HEK293 (cell line): ENCODE measurements at regions not wholly inside any gene's neighbourhood (a gene's known extent, or its start where the extent isn't known, plus 50 kb on each side); places are given as distances from the start of the nearest gene placed in this dataset.

ENCODE experiments used
- CTCF ChIA-PET: fragments of 350-600 bp; formaldehyde crosslinking; extraction: SDS; loops from one replicate; lab custom pipeline; 2021; ENCODE audit warnings: antibody characterized with exemption; lab: Yijun Ruan, JAX
- POLR2A ChIA-PET: fragments of 300-600 bp; formaldehyde crosslinking; extraction: SDS; loops from one replicate; lab custom pipeline; 2020; ENCODE audit warnings: antibody characterized with exemption, inconsistent platforms; lab: Yijun Ruan, JAX
- H3K27ac ChIP-seq: fragments of 200-500 bp; sonication (Bioruptor generic); 2 replicates; pipeline ENCODE4 v1.5.1; 2014; ENCODE audit warnings: low read depth, low read length, control low read depth, inconsistent platforms; ENCODE audit errors: extremely low read depth
- H3K36me3 ChIP-seq, 2 experiments: fragments of 200-500 bp in 1 of 2; sonication (Bioruptor generic) in 1 of 2; 1 replicate in 1 of 2; 2 replicates in 1 of 2; pipeline ENCODE4 v1.5.1; 2014 to 2017; ENCODE audit warnings: inconsistent platforms in 2 of 2, low read length in 2 of 2; ENCODE audit not compliant: control insufficient read depth in 2 of 2, insufficient read depth in 1 of 2
- H3K4me1 ChIP-seq: fragments of 200-500 bp; sonication (Bioruptor generic); 2 replicates; pipeline ENCODE4 v1.5.1; 2014; ENCODE audit warnings: mild to moderate bottlenecking, low read length, inconsistent platforms; ENCODE audit not compliant: control insufficient read depth, insufficient read depth
- H3K4me3 ChIP-seq: 2 replicates; pipeline ENCODE4 v1.5.1; 2011; ENCODE audit warnings: low read depth, mild to moderate bottlenecking, control low read depth, low read length, moderate library complexity
- H3K9me3 ChIP-seq: fragments of 200-500 bp; sonication (Bioruptor generic); 2 replicates; pipeline ENCODE4 v1.5.1; 2014; ENCODE audit warnings: low read depth, low read length, inconsistent platforms; ENCODE audit not compliant: control insufficient read depth, insufficient read depth
- KLF7 ChIP-seq: fragments of 450-650 bp; formaldehyde crosslinking; IDR thresholded peaks from 2 replicates; pipeline ENCODE4 v1.5.1; 2016; ENCODE audit warnings: missing biosample characterization, missing genetic modification characterization, borderline replicate concordance
- MZF1 ChIP-seq: fragments of 450-650 bp; formaldehyde crosslinking; IDR thresholded peaks from 2 replicates; pipeline ENCODE4 v1.5.1; 2017; ENCODE audit warnings: missing biosample characterization, missing genetic modification characterization, borderline replicate concordance
- OVOL3 ChIP-seq: fragments of 450-650 bp; formaldehyde crosslinking; IDR thresholded peaks from 2 replicates; pipeline ENCODE4 v1.5.1; 2016; ENCODE audit warnings: missing biosample characterization, missing genetic modification characterization
- SETDB1 ChIP-seq: IDR thresholded peaks from one replicate; pipeline ENCODE4 v1.6.1; 2017; ENCODE audit warnings: mild to moderate bottlenecking, low read length, moderate library complexity, mixed read lengths; ENCODE audit not compliant: insufficient read length
- TCF7L2 ChIP-seq: IDR thresholded peaks from 2 replicates; pipeline ENCODE4 v1.6.1; 2011; ENCODE audit warnings: low read depth, mild to moderate bottlenecking, inconsistent platforms, low read length, moderate library complexity, borderline replicate concordance
- ZFP41 ChIP-seq: fragments of 450-650 bp; formaldehyde crosslinking; IDR thresholded peaks from 2 replicates; pipeline ENCODE4 v1.5.1; 2016; ENCODE audit warnings: missing biosample characterization, missing genetic modification characterization, borderline replicate concordance
- ZNF140 ChIP-seq: fragments of 450-650 bp; formaldehyde crosslinking; IDR thresholded peaks from 2 replicates; pipeline ENCODE4 v1.5.1; 2016; ENCODE audit warnings: missing biosample characterization, missing genetic modification characterization
- ZNF184 ChIP-seq: fragments of 450-650 bp; IDR thresholded peaks from 2 replicates; pipeline ENCODE4 v1.5.1; 2018; ENCODE audit warnings: missing biosample characterization, mild to moderate bottlenecking, missing genetic modification characterization
- ZNF302 ChIP-seq: fragments of 450-650 bp; formaldehyde crosslinking; IDR thresholded peaks from 2 replicates; pipeline ENCODE4 v1.5.1; 2016; ENCODE audit warnings: missing biosample characterization, missing genetic modification characterization, low read depth
- ZNF350 ChIP-seq: fragments of 450-650 bp; formaldehyde crosslinking; IDR thresholded peaks from 2 replicates; pipeline ENCODE4 v1.5.0; 2017; ENCODE audit warnings: missing biosample characterization, mild to moderate bottlenecking, missing genetic modification characterization
- ZNF354C ChIP-seq: fragments of 450-650 bp; formaldehyde crosslinking; IDR thresholded peaks from 2 replicates; pipeline ENCODE4 v1.5.1; 2016; ENCODE audit warnings: missing biosample characterization, missing genetic modification characterization, low read depth, borderline replicate concordance
- ZNF37A ChIP-seq: fragments of 450-650 bp; IDR thresholded peaks from 2 replicates; pipeline ENCODE4 v1.5.1; 2018; ENCODE audit warnings: missing biosample characterization, missing genetic modification characterization
- ZNF404 ChIP-seq: fragments of 450-650 bp; formaldehyde crosslinking; IDR thresholded peaks from 2 replicates; pipeline ENCODE4 v1.5.1; 2017; ENCODE audit warnings: missing biosample characterization, missing genetic modification characterization
- ZNF510 ChIP-seq: fragments of 450-650 bp; formaldehyde crosslinking; IDR thresholded peaks from 2 replicates; pipeline ENCODE4 v1.5.1; 2018; ENCODE audit warnings: mild to moderate bottlenecking, missing genetic modification characterization, missing biosample characterization; ENCODE audit not compliant: insufficient replicate concordance
- ZNF544 ChIP-seq: fragments of 450-650 bp; formaldehyde crosslinking; IDR thresholded peaks from 2 replicates; pipeline ENCODE4 v1.5.0; 2017; ENCODE audit warnings: missing biosample characterization, missing genetic modification characterization
- ZNF776 ChIP-seq: fragments of 450-650 bp; formaldehyde crosslinking; IDR thresholded peaks from 2 replicates; pipeline ENCODE4 v1.5.0; 2017; ENCODE audit warnings: missing biosample characterization, missing genetic modification characterization, borderline replicate concordance
- ZNF843 ChIP-seq: fragments of 450-650 bp; formaldehyde crosslinking; IDR thresholded peaks from 2 replicates; pipeline ENCODE4 v1.5.1; 2016; ENCODE audit warnings: missing biosample characterization, missing genetic modification characterization
- ZSCAN16 ChIP-seq: fragments of 450-650 bp; formaldehyde crosslinking; IDR thresholded peaks from 2 replicates; pipeline ENCODE4 v1.5.1; 2016; ENCODE audit warnings: missing biosample characterization, missing genetic modification characterization
- ZSCAN23 ChIP-seq: fragments of 450-650 bp; formaldehyde crosslinking; IDR thresholded peaks from 2 replicates; pipeline ENCODE4 v1.5.1; 2016; ENCODE audit warnings: missing biosample characterization, missing genetic modification characterization
- TF ChIP-seq, protein P1 (sequence below): fragments of 450-650 bp; formaldehyde crosslinking; IDR thresholded peaks from 2 replicates; pipeline ENCODE4 v1.5.1; 2017; ENCODE audit warnings: missing biosample characterization, missing genetic modification characterization
- TF ChIP-seq, protein P2 (sequence below): fragments of 450-650 bp; formaldehyde crosslinking; IDR thresholded peaks from 2 replicates; pipeline ENCODE4 v1.5.1; 2017; ENCODE audit warnings: missing biosample characterization, mild to moderate bottlenecking, missing genetic modification characterization, moderate library complexity
- TF ChIP-seq, protein P3 (sequence below): fragments of 450-650 bp; formaldehyde crosslinking; optimal IDR thresholded peaks from 2 replicates; pipeline ENCODE3; 2016; ENCODE audit warnings: missing biosample characterization, mild to moderate bottlenecking, missing genetic modification characterization

DNA sequence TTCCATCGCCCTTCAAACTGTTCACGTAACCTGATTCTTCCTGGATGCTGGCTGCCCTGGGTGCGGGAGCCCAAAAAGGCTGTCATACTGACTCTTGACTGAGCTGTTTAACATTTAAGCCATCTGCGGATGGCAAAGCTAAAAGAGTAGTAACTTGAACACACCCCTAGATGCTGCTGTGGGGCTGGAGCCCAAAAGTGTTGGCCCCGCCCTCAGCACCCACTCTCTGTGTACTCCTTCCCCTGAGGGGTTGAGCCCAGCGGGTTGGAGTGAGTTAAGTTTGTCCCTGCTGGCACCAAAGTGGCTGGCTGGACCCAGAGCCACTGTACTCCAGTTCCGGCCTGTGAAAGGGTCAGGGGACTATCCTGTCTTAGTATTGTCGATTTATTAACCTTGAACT is 640.6 kb downstream of the PTPRU start:
- Histone ChIP-seq H3K4me3 (no peak overlapping the region), H3K4me1 (no peaks in the 10 kb centered on the region), H3K36me3 (no peaks in the 10 kb centered on the region), H3K27ac (no peak overlapping the region), H3K9me3 (no peaks in the 10 kb centered on the region)
- TF ChIP-seq ZNF140 (tag by site-specific recombination) (no peak), ZNF354C (tag by site-specific recombination) (no peak), ZFP41 (tag by site-specific recombination) (no peak), ZNF404 (tag by site-specific recombination) (no peak)
- POLR2A ChIA-PET: no interaction called here
- CTCF ChIA-PET: no interaction called here

DNA sequence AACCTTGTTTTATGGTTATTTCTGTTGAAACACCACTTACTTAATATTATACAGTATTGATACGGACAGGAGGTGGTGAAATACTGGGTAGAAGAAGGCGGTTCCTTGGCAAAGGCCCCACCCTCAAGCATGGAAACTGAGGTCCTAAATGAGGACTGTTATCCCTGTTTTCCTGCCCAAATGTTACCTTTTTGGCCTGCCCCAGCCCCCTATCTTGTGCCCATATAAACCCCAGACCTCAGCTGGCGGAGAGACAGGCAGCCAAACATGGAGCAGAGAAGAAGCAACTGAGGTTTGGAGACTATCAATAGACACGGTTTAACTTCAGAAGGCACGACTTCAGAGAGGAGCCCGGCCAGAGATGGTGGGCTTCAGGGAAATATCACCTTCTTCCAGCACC is 640.1 kb downstream of the PTPRU start:
- H3K36me3 ChIP-seq: no peaks in the 10 kb centered on the region
- no peak for TF ChIP-seq OVOL3 (tag by site-specific recombination)
- TF ChIP-seq ZNF37A (tag by site-specific recombination): no peak
- TF ChIP-seq ZSCAN23 (tag by site-specific recombination): no peak
- TF ChIP-seq, protein P1, sequence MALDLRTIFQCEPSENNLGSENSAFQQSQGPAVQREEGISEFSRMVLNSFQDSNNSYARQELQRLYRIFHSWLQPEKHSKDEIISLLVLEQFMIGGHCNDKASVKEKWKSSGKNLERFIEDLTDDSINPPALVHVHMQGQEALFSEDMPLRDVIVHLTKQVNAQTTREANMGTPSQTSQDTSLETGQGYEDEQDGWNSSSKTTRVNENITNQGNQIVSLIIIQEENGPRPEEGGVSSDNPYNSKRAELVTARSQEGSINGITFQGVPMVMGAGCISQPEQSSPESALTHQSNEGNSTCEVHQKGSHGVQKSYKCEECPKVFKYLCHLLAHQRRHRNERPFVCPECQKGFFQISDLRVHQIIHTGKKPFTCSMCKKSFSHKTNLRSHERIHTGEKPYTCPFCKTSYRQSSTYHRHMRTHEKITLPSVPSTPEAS (tag by site-specific recombination): no peak
- no peak for TF ChIP-seq ZNF776 (tag by site-specific recombination)
- TF ChIP-seq ZNF184 (tag by site-specific recombination): no peak
- TF ChIP-seq MZF1 (tag by site-specific recombination): no peak
- TF ChIP-seq ZNF302: no peak
- TF ChIP-seq, all 188 proteins: peak for 0
- ChIA-PET POLR2A (no interaction called here), CTCF (no interaction called here)
- Histone ChIP-seq H3K4me1 (no peaks in the 10 kb centered on the region), H3K4me3 (no peak overlapping the region), H3K9me3 (no peaks in the 10 kb centered on the region), H3K27ac (no peak overlapping the region)

DNA sequence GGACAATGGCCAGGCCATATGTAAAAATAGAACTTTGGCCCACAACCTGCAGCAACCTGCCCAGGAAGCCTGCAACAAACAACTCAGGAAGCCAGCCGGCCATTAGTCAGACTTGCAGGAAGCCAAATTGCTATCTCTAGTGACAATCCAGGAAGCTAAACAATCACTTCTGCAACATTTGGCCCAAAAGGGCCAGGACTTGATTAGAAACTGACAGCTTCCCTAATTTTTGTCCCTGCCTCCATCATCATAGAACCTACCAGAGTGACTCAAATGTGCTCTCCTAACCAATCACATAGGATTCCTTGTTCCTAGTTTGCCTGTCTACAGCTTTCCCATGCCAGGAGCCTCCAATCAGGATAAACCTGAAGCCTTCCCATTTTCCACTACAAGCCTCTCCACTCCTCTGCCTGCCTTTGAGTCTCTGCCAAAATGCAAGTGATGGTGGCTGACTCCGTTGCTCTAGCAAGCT is 639.3 kb downstream of the PTPRU start:
- no peak overlapping the region for H3K27ac ChIP-seq

More for the DNA sequence above, 639.3 kb downstream of the PTPRU start:
- POLR2A ChIA-PET: no interaction called here
- Histone ChIP-seq H3K4me3 (no peak overlapping the region), H3K9me3 (no peaks in the 10 kb centered on the region), H3K36me3 (no peaks in the 10 kb centered on the region), H3K4me1 (no peaks in the 10 kb centered on the region)
- TF ChIP-seq ZNF510: no peak
- no peak for TF ChIP-seq ZNF843
- no peak for TF ChIP-seq ZNF544
- TF ChIP-seq, protein P2, sequence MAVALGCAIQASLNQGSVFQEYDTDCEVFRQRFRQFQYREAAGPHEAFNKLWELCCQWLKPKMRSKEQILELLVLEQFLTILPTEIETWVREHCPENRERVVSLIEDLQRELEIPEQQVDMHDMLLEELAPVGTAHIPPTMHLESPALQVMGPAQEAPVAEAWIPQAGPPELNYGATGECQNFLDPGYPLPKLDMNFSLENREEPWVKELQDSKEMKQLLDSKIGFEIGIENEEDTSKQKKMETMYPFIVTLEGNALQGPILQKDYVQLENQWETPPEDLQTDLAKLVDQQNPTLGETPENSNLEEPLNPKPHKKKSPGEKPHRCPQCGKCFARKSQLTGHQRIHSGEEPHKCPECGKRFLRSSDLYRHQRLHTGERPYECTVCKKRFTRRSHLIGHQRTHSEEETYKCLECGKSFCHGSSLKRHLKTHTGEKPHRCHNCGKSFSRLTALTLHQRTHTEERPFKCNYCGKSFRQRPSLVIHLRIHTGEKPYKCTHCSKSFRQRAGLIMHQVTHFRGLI: no peak
- TF ChIP-seq OVOL3 (tag by site-specific recombination): no peak
- TF ChIP-seq, protein P3, sequence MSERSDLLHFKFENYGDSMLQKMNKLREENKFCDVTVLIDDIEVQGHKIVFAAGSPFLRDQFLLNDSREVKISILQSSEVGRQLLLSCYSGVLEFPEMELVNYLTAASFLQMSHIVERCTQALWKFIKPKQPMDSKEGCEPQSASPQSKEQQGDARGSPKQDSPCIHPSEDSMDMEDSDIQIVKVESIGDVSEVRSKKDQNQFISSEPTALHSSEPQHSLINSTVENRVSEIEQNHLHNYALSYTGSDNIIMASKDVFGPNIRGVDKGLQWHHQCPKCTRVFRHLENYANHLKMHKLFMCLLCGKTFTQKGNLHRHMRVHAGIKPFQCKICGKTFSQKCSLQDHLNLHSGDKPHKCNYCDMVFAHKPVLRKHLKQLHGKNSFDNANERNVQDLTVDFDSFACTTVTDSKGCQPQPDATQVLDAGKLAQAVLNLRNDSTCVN (tag by site-specific recombination): no peak
- TF ChIP-seq SETDB1: peak; percentile 27
- no peak for TF ChIP-seq TCF7L2
- TF ChIP-seq KLF7: no peak
- peak; percentile 36; the same call in 1 of the 2 replicates for TF ChIP-seq ZNF350 (tag by site-specific recombination)
- no peak for TF ChIP-seq ZSCAN16 (tag by site-specific recombination)
- CTCF ChIA-PET: no interaction called here
